ENCODE measurements at regions not wholly inside any gene's neighbourhood (a gene's known extent, or its start where the extent isn't known, plus 50 kb on each side); places are given as distances from the start of the nearest gene placed in this dataset.
"Not testable (repeated sequence)": the region's sequence is repeated elsewhere in the genome, so short reads cannot be mapped to it uniquely, and the experiment has no call there.

- Histone ChIP-seq H3K4me3 (no peak overlapping the region), H3K4me1 (peaks cover 0 to 7% (median 0%) of the 10 kb centered on the region in 12 donors), H3K27me3 (peaks cover 0 to 52% (median 10%) of the 10 kb centered on the region in 9 donors), H3K27ac (no peak overlapping the region), H3K9me3 (no peaks in the 10 kb centered on the region), H3K36me3 (no peaks in the 10 kb centered on the region)
- no peak for ATAC-seq
- 56 to 74% (median 65%) methylated on average over 6 of the region's 6 CpGs for WGBS, 4 donors
- DNase-seq, result no peak
- no peak for TF ChIP-seq POLR2A (IDR thresholded peaks at IDR 0.05)
- TF ChIP-seq CTCF (IDR thresholded peaks at IDR 0.05), result no peak
- intact Hi-C loops (cut with DNase I), result loop anchor here in 9 of 10 donors (5.0 to 10.0 kb wide), 6 partner anchors 283 to 1086 kb away; no protein-coding TSS in a partner anchor
These were observed 52.4 kb upstream of the PAX7 start for GRCh38 chr1:18578271-18578670.

GRCh38 chr1:18579267-18579666 lies 51.4 kb upstream of the PAX7 start:
- not testable (repeated sequence) for H3K4me3 ChIP-seq, DNase-seq, ATAC-seq, H3K9me3 ChIP-seq, H3K27ac ChIP-seq, H3K36me3 ChIP-seq
- H3K4me1 ChIP-seq, result peaks cover 0 to 17% (median 0%) of the 10 kb centered on the region in 12 donors
- H3K27me3 ChIP-seq, result peaks cover 0 to 43% (median 10%) of the 10 kb centered on the region in 9 donors
- 66 to 74% (median 71%) methylated on average over 7 of the region's 7 CpGs for WGBS, 4 donors
- intact Hi-C loops (cut with DNase I), result loop anchor here in 9 of 10 donors (5.0 to 10.0 kb wide), 6 partner anchors 284 to 1087 kb away; no protein-coding TSS in a partner anchor

GRCh38 chr1:18580047-18580446 lies 50.6 kb upstream of the PAX7 start:
- peaks cover 0 to 35% (median 4%) of the 10 kb centered on the region in 9 donors for H3K27me3 ChIP-seq

GRCh38 chr1:18580691-18581419 lies 49.8 kb upstream of the PAX7 start:
- Histone ChIP-seq H3K27ac (no peak overlapping the region), H3K4me1 (peaks cover 0 to 17% (median 0%) of the 10 kb centered on the region in 12 donors), H3K27me3 (peaks cover 0 to 29% (median 0%) of the 10 kb centered on the region in 9 donors), H3K36me3 (no peaks in the 10 kb centered on the region), H3K4me3 (no peak overlapping the region), H3K9me3 (no peaks in the 10 kb centered on the region)
- no peak for DNase-seq
- 55 to 69% (median 64%) methylated on average over 9 to 13 of the region's 13 CpGs for WGBS, 4 donors
- ATAC-seq, result no peak
- TF ChIP-seq POLR2A (IDR thresholded peaks at IDR 0.05), result no peak
- no peak for TF ChIP-seq CTCF (IDR thresholded peaks at IDR 0.05)
- intact Hi-C loops (cut with DNase I), result loop anchor here in 4 of 10 donors (5.0 to 10.0 kb wide), 5 partner anchors 656 to 1089 kb away; no protein-coding TSS in a partner anchor

More at GRCh38 chr1:18580047-18580446, 50.6 kb upstream of the PAX7 start:
- Histone ChIP-seq H3K4me3 (no peak overlapping the region), H3K27ac (no peak overlapping the region), H3K36me3 (no peaks in the 10 kb centered on the region), H3K9me3 (no peaks in the 10 kb centered on the region), H3K4me1 (peaks cover 0 to 17% (median 0%) of the 10 kb centered on the region in 12 donors)
- intact Hi-C loops (cut with DNase I), result loop anchor here in 4 of 10 donors (5.0 to 10.0 kb wide), 5 partner anchors 655 to 1088 kb away; no protein-coding TSS in a partner anchor
- WGBS, 4 donors, result 74 to 85% (median 79%) methylated on average over 7 of the region's 7 CpGs
- ATAC-seq (no peak), DNase-seq (no peak)
- no peak for TF ChIP-seq POLR2A (IDR thresholded peaks at IDR 0.05)
- TF ChIP-seq CTCF (IDR thresholded peaks at IDR 0.05), result no peak

Measured in heart left ventricle (tissue), 16 donors.